SK-N-SH (cell line): ENCODE measurements at regions not wholly inside any gene's neighbourhood (a gene's known extent, or its start where the extent isn't known, plus 50 kb on each side); places are given as distances from the start of the nearest gene placed in this dataset.

Experiments used
- CTCF ChIA-PET: fragments of 300-600, 350-600 bp; formaldehyde crosslinking; extraction: SDS; loops from one replicate; lab custom pipeline; 2021; lab: Yijun Ruan, JAX
- POLR2A ChIA-PET: fragments of 350-600 bp; sonication (Branson Sonifier 250); formaldehyde crosslinking; extraction: SDS; loops from one replicate; lab custom pipeline; 2020; ENCODE audit warnings: antibody characterized with exemption, inconsistent platforms; lab: Yijun Ruan, JAX
- DNase-seq: peaks from one replicate; pipeline ENCODE4 v3.0.0; 2012
- H2AFZ ChIP-seq: fragments of 200-600 bp; sonication (generic); 2 replicates; pipeline ENCODE4 v1.8.1; 2016; ENCODE audit warnings: antibody characterized with exemption, mild to moderate bottlenecking, low read depth
- H3F3A ChIP-seq: fragments of 200-600 bp; sonication (generic); replicated peaks from 2 replicates; pipeline ENCODE3; 2016; ENCODE audit warnings: antibody characterized with exemption, mild to moderate bottlenecking; ENCODE audit not compliant: insufficient read depth
- H3K27ac ChIP-seq, 2 experiments: fragments of 200-500 bp in 1 of 2; fragments of 200-600 bp in 1 of 2; sonication (Bioruptor generic) in 1 of 2; sonication (generic), shearing (Covaris generic) in 1 of 2; 2 replicates each; pipeline versions ENCODE4 v1.5.1 to v1.6.1; 2014 to 2016; ENCODE audit warnings: low read depth in 2 of 2, inconsistent platforms in 1 of 2, low read length in 1 of 2, mild to moderate bottlenecking in 1 of 2, mixed read lengths in 1 of 2
- H3K27me3 ChIP-seq: fragments of 200-600 bp; sonication (generic), shearing (Covaris generic); 2 replicates; pipeline ENCODE4 v1.6.1; 2016; ENCODE audit warnings: mixed run types; ENCODE audit not compliant: insufficient read depth
- H3K36me3 ChIP-seq, 2 experiments: fragments of 200-500 bp in 1 of 2; fragments of 200-600 bp in 1 of 2; sonication (Bioruptor generic) in 1 of 2; sonication (generic) in 1 of 2; replicated peaks in 1 of 2; 2 replicates each; pipeline versions ENCODE3 to v1.5.1; 2014 to 2016; ENCODE audit warnings: low read length in 1 of 2, mild to moderate bottlenecking in 1 of 2; ENCODE audit not compliant: insufficient read depth in 2 of 2, control insufficient read depth in 1 of 2
- H3K4me1 ChIP-seq, 2 experiments: fragments of 200-500 bp in 1 of 2; fragments of 200-600 bp in 1 of 2; sonication (Bioruptor generic) in 1 of 2; sonication (generic), shearing (Covaris generic) in 1 of 2; 2 replicates each; pipeline versions ENCODE4 v1.5.1 to v1.6.1; 2014 to 2016; ENCODE audit warnings: low read depth in 1 of 2, low read length in 1 of 2, mixed run types in 1 of 2; ENCODE audit not compliant: insufficient read depth in 2 of 2, control insufficient read depth in 1 of 2
- H3K4me2 ChIP-seq: fragments of 200-600 bp; sonication (generic), shearing (Covaris generic); 2 replicates; pipeline ENCODE4 v1.6.1; 2017; ENCODE audit warnings: mixed run types
- H3K4me3 ChIP-seq, 2 experiments: fragments of 200-500 bp in 1 of 2; fragments of 200-600 bp in 1 of 2; sonication (Bioruptor generic) in 1 of 2; sonication (generic), shearing (Covaris generic) in 1 of 2; 2 replicates each; pipeline versions ENCODE4 v1.5.1 to v1.8.1; 2014 to 2016; ENCODE audit warnings: low read depth in 2 of 2, inconsistent platforms in 1 of 2, low read length in 1 of 2, mild to moderate bottlenecking in 1 of 2, mixed read lengths in 1 of 2, moderate library complexity in 1 of 2
- H3K79me2 ChIP-seq: fragments of 200-600 bp; sonication (generic); 2 replicates; pipeline ENCODE4 v1.8.1; 2017; ENCODE audit warnings: mild to moderate bottlenecking; ENCODE audit not compliant: insufficient read depth
- H3K9ac ChIP-seq: fragments of 200-600 bp; sonication (generic); 2 replicates; pipeline ENCODE4 v1.6.1; 2017; ENCODE audit warnings: mixed run types
- H3K9me2 ChIP-seq: fragments of 200-600 bp; sonication (generic); 2 replicates; pipeline ENCODE4 v1.6.1; 2017; ENCODE audit warnings: mixed run types
- H3K9me3 ChIP-seq: fragments of 200-600 bp; sonication (generic); 2 replicates; pipeline ENCODE4 v1.6.1; 2017; ENCODE audit warnings: mixed run types, mild to moderate bottlenecking, moderate library complexity
- H4K20me1 ChIP-seq: fragments of 200-600 bp; sonication (generic); 2 replicates; pipeline ENCODE4 v1.6.1; 2017; ENCODE audit warnings: mild to moderate bottlenecking, mixed run types; ENCODE audit not compliant: insufficient read depth
- CHD2 ChIP-seq: fragments of 150-350 bp; IDR thresholded peaks from 2 replicates; pipeline ENCODE4 v1.6.1; 2018; ENCODE audit warnings: low read length; ENCODE audit not compliant: partially characterized antibody
- ELF1 ChIP-seq: IDR thresholded peaks from 2 replicates; pipeline ENCODE4 v1.4.0; 2012
- EZH2phosphoT487 ChIP-seq: fragments of 200-600 bp; sonication (generic); IDR thresholded peaks from 2 replicates; pipeline ENCODE4 v1.6.1; 2017; ENCODE audit warnings: low read depth, mixed run types, mild to moderate bottlenecking, antibody characterized with exemption, moderate library complexity, borderline replicate concordance
- FOXJ3 ChIP-seq: sonication (generic); formaldehyde crosslinking; IDR thresholded peaks from 2 replicates; pipeline ENCODE4 v1.5.1; 2020; ENCODE audit warnings: mild to moderate bottlenecking, missing genetic modification reagents
- GABPA ChIP-seq: IDR thresholded peaks from 2 replicates; pipeline ENCODE4 v1.4.0; 2012; ENCODE audit warnings: low read depth, mild to moderate bottlenecking
- GATA2 ChIP-seq: sonication (generic); formaldehyde crosslinking; IDR thresholded peaks from 2 replicates; pipeline ENCODE4 v1.5.0; 2020; ENCODE audit warnings: mild to moderate bottlenecking, missing genetic modification reagents
- JUND ChIP-seq: IDR thresholded peaks from 2 replicates; pipeline ENCODE4 v1.4.0; 2012
- MEF2A ChIP-seq: IDR thresholded peaks from 2 replicates; pipeline ENCODE4 v1.4.0; 2012; ENCODE audit warnings: low read depth, borderline replicate concordance
- NRF1 ChIP-seq: IDR thresholded peaks from 2 replicates; pipeline ENCODE4 v1.6.1; 2012; ENCODE audit warnings: low read depth, mild to moderate bottlenecking, low read length
- RCOR1 ChIP-seq: fragments of 150-350 bp; IDR thresholded peaks from 2 replicates; pipeline ENCODE4 v1.6.1; 2017; ENCODE audit warnings: antibody characterized with exemption, low read length
- RFX5 ChIP-seq: IDR thresholded peaks from 2 replicates; pipeline ENCODE4 v1.6.1; 2012; ENCODE audit warnings: mild to moderate bottlenecking, improper control_type of control experiment, low read length
- RXRA ChIP-seq: IDR thresholded peaks from 2 replicates; pipeline ENCODE4 v1.4.0; 2012; ENCODE audit warnings: low read depth, mild to moderate bottlenecking, borderline replicate concordance
- TAF1 ChIP-seq: IDR thresholded peaks from 2 replicates; pipeline ENCODE4 v1.6.1; 2012; ENCODE audit warnings: low read depth, mild to moderate bottlenecking, low read length, moderate library complexity, borderline replicate concordance
- TCF12 ChIP-seq: IDR thresholded peaks from 2 replicates; pipeline ENCODE4 v1.4.0; 2012
- WGBS: methylation state at CpG from one replicate; pipeline ENCODE4 v1.1.6; 2017; ENCODE audit warnings: low lambda C conversion rate; 5-methylcytosine and 5-hydroxymethylcytosine counted together
- TF ChIP-seq, protein P1 (sequence below): IDR thresholded peaks from 2 replicates; pipeline ENCODE4 v1.4.0; 2012; ENCODE audit warnings: low read depth, borderline replicate concordance
- TF ChIP-seq, protein P2 (sequence below): fragments of 150-350 bp; IDR thresholded peaks from 2 replicates; pipeline ENCODE4 v1.6.1; 2016; ENCODE audit warnings: mild to moderate bottlenecking, low read depth, low read length
- TF ChIP-seq, protein P3 (sequence below): IDR thresholded peaks from 2 replicates; pipeline ENCODE4; 2012

DNA sequence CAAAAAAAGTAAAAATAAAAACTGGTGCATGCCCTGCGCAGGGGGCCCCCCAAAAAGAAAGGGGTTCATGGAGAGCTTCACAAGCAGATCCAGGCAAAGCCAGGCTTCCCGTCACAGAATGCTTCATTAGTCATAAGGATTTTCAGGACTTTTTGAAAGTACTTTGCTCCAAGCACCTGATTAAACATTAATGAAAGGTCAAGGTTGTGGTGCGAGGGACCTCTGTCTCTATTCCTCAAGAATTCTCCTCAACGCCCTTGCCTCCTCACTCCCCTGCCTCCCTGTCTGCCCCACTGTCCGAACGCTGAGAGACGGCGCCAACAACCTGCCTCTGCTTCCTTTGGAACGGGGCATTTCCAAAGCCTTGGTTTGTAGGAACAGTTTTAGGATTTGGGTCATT is 240.1 kb upstream of the IGF1R start:
- Histone ChIP-seq H3K27me3 (no peaks in the 10 kb centered on the region; the same call in 1 of the 2 replicates), H3K9me3 (no peaks in the 10 kb centered on the region), H3K4me2 (no peak overlapping the region), H3F3A (no peaks in the 10 kb centered on the region), H4K20me1 (no peaks in the 10 kb centered on the region), H3K79me2 (no peaks in the 10 kb centered on the region), H3K4me3 (no peak overlapping the region), H3K27ac (no peak overlapping the region), H3K9me2 (no peaks in the 10 kb centered on the region), H2AFZ (no peak overlapping the region), H3K36me3 (no peaks in the 10 kb centered on the region), H3K4me1 (no peaks in the 10 kb centered on the region), H3K9ac (no peak overlapping the region)
- no peak for DNase-seq
- CTCF ChIA-PET = interaction anchor here (1.2 to 2.1 kb wide), 4 partner anchors 11 to 14 kb away, joined by 3 to 8 read pairs (median 5); no protein-coding TSS in a partner anchor
- 4% methylated on average over 9 of the region's 9 CpGs for WGBS
- POLR2A ChIA-PET = no interaction called here
- TF ChIP-seq TAF1 = no peak
- TF ChIP-seq GATA2 (CRISPR knock-in tag) = no peak
- no peak for TF ChIP-seq ELF1
- no peak for TF ChIP-seq RCOR1
- no peak for TF ChIP-seq EZH2phosphoT487
- TF ChIP-seq NRF1 = no peak
- no peak for TF ChIP-seq GABPA
- TF ChIP-seq CHD2 = no peak
- TF ChIP-seq FOXJ3 (CRISPR knock-in tag) = no peak
- TF ChIP-seq RXRA = no peak
- TF ChIP-seq RFX5 = no peak
- TF ChIP-seq TCF12 = no peak
- TF ChIP-seq MEF2A = no peak

DNA sequence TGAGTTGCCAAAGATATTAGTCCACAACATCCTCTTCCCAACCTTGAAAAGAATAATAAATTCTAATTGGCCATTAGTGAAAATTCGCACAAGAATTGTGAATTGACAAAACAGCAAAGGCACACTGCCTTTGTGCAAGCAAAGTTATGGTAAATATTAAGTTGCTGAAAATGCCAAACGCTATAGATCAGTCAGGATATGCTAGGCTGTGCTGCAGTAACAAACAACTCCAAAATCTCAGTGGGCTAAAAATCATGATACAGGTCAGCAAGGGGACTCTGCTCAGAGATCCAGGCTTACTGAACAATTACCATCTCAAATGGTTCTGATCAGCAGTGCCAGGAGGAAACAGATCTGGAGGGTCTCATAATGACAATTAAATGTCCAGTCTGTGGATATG is 238.0 kb upstream of the IGF1R start:
- Histone ChIP-seq H3K36me3 (no peaks in the 10 kb centered on the region), H4K20me1 (no peaks in the 10 kb centered on the region), H3K27me3 (no peaks in the 10 kb centered on the region; the same call in 1 of the 2 replicates), H3K9me3 (no peaks in the 10 kb centered on the region), H3K4me1 (no peaks in the 10 kb centered on the region), H2AFZ (no peak overlapping the region), H3K9me2 (no peaks in the 10 kb centered on the region), H3F3A (no peaks in the 10 kb centered on the region), H3K9ac (no peak overlapping the region), H3K4me3 (no peak overlapping the region), H3K79me2 (no peaks in the 10 kb centered on the region), H3K4me2 (no peak overlapping the region), H3K27ac (no peak overlapping the region)
- ChIA-PET CTCF (interaction anchor here (0.9 to 1.3 kb wide), 3 partner anchors 13 to 99 kb away, joined by 3 to 9 read pairs (median 4); no protein-coding TSS in a partner anchor), POLR2A (no interaction called here)
- WGBS = 7% methylated on average over 2 of the region's 2 CpGs
- DNase-seq = no peak
- TF ChIP-seq RXRA (no peak), FOXJ3 (CRISPR knock-in tag) (no peak), EZH2phosphoT487 (no peak), JUND (no peak), RFX5 (no peak), GABPA (no peak)
- TF ChIP-seq, protein P1, sequence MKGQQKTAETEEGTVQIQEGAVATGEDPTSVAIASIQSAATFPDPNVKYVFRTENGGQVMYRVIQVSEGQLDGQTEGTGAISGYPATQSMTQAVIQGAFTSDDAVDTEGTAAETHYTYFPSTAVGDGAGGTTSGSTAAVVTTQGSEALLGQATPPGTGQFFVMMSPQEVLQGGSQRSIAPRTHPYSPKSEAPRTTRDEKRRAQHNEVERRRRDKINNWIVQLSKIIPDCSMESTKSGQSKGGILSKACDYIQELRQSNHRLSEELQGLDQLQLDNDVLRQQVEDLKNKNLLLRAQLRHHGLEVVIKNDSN = no peak
- TF ChIP-seq, protein P2, sequence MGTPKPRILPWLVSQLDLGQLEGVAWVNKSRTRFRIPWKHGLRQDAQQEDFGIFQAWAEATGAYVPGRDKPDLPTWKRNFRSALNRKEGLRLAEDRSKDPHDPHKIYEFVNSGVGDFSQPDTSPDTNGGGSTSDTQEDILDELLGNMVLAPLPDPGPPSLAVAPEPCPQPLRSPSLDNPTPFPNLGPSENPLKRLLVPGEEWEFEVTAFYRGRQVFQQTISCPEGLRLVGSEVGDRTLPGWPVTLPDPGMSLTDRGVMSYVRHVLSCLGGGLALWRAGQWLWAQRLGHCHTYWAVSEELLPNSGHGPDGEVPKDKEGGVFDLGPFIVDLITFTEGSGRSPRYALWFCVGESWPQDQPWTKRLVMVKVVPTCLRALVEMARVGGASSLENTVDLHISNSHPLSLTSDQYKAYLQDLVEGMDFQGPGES = no peak
- TF ChIP-seq, protein P3, sequence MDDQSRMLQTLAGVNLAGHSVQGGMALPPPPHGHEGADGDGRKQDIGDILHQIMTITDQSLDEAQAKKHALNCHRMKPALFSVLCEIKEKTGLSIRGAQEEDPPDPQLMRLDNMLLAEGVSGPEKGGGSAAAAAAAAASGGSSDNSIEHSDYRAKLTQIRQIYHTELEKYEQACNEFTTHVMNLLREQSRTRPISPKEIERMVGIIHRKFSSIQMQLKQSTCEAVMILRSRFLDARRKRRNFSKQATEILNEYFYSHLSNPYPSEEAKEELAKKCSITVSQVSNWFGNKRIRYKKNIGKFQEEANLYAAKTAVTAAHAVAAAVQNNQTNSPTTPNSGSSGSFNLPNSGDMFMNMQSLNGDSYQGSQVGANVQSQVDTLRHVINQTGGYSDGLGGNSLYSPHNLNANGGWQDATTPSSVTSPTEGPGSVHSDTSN = no peak
